ENCODE measurements at regions not wholly inside any gene's neighbourhood (a gene's known extent, or its start where the extent isn't known, plus 50 kb on each side); places are given as distances from the start of the nearest gene placed in this dataset.
"Not testable (repeated sequence)": the region's sequence is repeated elsewhere in the genome, so short reads cannot be mapped to it uniquely, and the experiment has no call there.

DNA sequence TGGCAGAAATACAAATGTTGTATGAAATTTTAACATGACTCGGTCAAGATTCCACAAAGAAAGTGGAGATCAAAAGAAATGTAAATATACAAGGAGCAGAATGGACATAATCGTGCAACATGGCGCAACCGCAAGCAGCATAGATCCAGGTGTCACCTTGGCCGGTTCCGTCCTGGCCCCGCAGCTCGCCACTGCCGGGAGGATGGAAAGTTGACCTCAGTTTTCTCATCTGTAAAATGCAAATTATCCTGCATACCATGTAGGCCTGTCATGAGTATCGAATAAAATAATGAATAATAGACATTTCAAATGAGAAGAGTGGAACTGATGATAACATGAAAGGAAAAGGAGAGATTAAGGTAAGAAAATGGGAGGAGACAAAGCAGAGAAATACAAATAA is 427.3 kb upstream of the SMIM21 start:
- no peak for DNase-seq (ENCODE audit: low spot score)

- DNase-seq (ENCODE audit: low spot score): no peak
These were observed 426.7 kb upstream of the SMIM21 start for GRCh38 chr18:75854174-75854573.

- no peak for DNase-seq (ENCODE audit: low spot score)
These were observed 418.8 kb upstream of the SMIM21 start for GRCh38 chr18:75846321-75846720.

DNA sequence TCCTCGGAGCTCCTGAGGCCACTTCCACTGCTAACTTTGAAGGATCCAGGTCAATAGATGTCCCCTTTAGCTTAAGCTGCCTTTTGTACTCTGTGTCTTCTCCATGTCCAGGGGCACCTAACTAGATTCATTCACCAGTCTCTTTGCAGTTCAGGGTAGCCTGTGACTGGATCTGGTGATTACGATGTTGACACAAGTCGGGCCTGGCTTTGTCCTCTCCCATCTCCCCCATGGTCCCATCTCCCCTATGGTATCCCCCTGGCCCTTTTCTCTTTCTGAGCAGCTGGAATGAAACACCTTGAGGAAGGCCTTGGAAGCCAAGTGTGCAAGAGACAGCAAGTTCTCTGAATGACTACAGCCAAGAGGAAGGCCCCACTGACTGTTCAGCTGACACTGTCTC is 417.9 kb upstream of the SMIM21 start:
- DNase-seq (ENCODE audit: low spot score): no peak

DNA sequence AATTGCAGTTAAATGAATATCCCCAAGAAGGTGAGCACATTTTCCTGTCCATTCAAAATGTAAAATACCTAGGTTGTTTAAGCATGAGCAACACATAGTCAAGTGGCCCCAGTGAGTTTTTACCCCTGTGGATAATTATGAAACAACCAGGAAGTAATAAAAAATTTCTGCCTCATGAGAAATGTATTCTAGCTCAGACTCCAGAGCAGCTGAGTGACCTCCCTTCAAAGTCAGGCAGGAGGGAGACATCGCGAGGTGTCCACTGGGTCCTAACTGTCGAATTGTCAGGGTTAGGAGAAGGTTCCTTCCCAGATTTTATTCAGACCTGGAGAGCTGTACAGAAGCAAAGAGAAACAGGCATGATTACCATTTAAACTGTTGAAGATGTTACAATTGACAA is 416.6 kb upstream of the SMIM21 start:
- no peak for DNase-seq (ENCODE audit: low spot score)

DNA sequence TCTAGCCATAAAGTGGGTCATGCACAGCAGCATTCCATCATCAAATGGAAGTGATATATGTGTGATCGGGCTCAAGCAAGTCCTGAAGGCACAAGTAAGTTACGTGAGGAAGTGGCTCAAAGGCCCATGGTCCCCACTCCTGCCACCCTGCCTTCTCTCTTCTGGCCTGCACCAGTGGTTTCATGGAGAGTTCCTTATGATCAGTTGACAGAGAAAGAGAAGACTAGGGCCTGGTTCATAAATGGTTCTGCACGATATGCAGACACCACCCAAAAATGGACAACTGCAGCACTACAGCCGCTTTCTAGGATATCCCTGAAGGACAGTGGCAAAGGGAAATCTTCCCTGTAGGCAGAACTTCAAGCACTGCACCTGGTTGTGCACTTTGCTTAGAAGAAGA is 412.6 kb upstream of the SMIM21 start:
- no peak for DNase-seq (ENCODE audit: low spot score)

GRCh38 chr18:75839686-75840085 is 412.2 kb upstream of the SMIM21 start:
- not testable (repeated sequence) for DNase-seq (ENCODE audit: low spot score)

GRCh38 chr18:75839041-75839440 is 411.5 kb upstream of the SMIM21 start:
- DNase-seq (ENCODE audit: low spot score): no peak

DNA sequence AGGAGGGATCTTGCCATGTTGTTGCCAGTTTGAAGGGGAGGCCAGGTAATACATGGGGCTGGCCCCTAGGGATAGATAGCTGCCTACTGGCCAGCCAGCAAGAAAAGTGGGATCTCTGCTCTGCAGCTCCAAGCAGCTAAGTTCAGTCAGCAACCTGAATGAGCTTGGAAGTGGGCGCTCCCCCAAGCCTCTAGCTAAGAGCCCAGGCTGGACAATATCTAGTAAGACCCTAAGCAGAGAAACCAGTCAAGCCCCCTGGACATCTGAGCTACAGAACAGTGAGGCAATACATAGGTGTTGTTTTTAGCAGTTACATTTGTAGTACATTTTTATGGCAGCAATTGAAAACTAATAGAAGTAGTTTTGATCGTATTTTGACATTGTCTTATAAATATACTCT is 409.8 kb upstream of the SMIM21 start:
- DNase-seq (ENCODE audit: low spot score): peak; percentile 2

DNA sequence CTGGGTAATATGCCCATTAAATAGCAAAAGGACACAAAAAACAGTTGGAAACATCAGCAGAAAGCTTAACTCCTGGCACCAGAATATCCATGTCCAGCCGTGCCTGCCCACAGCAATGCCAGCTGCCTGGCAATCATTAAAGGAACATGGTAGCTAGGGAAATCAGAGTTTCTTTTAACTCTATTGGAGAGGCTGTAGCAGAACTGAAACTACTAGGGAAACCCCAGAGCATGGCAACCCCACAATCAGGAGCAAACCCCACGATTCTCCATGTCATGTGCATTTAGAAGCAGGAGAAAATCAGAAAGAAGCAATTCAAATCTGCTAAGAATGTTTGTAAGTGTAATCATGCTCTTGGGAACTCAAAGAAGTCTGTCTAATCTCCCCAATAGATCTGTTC is 409.0 kb upstream of the SMIM21 start:
- DNase-seq (ENCODE audit: low spot score): no peak

- DNase-seq (ENCODE audit: low spot score): no peak
These were observed 404.5 kb upstream of the SMIM21 start for GRCh38 chr18:75831960-75832359.

- DNase-seq (ENCODE audit: low spot score): no peak
These were observed 403.3 kb upstream of the SMIM21 start for GRCh38 chr18:75830828-75831227.

DNA sequence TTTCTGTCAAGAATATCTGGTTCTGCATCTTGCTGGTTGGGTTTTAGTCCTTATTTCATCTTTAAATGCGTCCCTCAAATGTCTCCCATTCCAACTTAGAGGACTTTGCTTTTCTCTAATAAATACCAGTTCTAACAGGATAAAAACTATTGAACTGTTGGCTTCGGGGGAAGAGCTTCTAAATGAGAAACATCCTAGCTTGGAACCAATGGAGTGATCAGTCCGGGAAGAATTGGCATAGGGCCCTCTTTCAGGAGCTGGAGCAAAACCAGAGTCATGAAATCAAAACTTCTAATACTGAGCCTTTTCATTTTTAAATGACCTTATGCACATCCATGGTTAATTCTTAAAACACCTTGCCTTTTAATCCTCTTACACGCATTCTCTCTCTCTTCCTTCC is 401.6 kb upstream of the SMIM21 start:
- no peak for DNase-seq (ENCODE audit: low spot score)

DNA sequence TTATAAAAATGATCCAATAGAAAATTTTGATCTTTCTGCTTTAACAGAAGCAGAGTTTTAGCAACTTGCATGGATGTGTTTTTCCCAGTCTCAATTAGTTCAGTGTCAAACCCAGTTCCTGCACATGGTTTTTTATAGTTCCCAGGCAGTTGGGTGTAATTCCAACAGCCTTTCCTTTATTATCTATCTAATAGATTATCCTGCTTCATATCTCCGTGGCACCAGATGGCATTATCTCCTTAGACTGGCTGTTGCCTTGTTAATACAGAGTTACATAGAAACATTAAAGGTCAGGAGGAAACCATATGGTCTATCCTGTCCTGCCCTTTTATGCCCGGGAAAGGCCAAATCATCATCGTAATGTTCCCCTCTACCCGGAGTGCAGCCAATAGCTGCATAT is 400.9 kb upstream of the SMIM21 start:
- DNase-seq (ENCODE audit: low spot score): no peak

DNA sequence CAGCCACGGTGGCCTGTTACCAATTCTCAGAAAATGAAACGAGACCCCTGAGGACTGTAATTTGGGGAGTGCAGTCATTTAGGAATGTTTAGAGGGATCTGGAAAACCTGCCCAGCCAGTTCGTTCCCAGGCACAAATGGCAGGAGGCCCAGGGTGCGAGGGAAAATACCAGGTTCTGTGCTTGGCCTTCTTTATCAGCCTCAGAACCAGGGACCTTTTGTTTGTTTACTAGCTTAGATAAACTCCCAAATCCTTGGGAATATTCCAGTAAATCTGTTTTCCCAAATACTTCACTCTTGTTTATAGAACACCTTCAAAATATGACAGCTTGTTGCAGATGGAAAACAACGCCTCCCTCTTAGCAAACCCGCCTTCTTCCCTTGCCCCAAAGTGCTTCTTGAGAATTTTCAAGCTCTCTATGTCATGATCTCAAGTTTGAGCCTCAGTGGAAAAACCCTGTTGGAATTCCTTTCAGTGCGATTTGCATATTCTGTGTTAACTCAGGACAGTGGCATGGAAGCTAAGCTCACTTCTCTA is 400.3 kb upstream of the SMIM21 start:
- DNase-seq (ENCODE audit: low spot score): no peak

GRCh38 chr18:75824661-75825060 is 397.2 kb upstream of the SMIM21 start:
- no peak for DNase-seq (ENCODE audit: low spot score)

GRCh38 chr18:75823471-75823870 is 396.0 kb upstream of the SMIM21 start:
- DNase-seq (ENCODE audit: low spot score): no peak

DNA sequence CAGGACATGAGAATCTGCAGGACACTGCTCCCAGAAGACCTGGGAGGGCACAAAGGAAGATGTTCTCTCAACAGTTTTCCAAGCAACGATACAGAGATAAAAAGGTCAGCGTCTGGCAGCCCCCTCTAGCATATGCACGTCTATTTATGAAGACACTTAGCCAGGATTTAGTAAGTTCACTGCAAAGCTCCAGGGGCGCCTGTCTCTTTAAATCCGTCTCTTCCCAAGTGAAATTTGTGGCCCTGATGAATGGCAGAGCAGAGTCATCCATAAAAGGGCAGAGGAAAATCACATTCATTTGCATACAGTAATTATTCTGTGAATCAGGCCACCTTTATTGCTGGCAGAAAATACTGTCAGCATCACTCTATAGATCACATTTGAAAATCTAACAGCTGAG is 390.9 kb upstream of the SMIM21 start:
- DNase-seq (ENCODE audit: low spot score): no peak

GRCh38 chr18:75815767-75816166 is 388.3 kb upstream of the SMIM21 start:
- no peak for DNase-seq (ENCODE audit: low spot score)

GRCh38 chr18:75812761-75813160 is 385.3 kb upstream of the SMIM21 start:
- DNase-seq (ENCODE audit: low spot score): no peak

GRCh38 chr18:75810961-75811551 is 383.6 kb upstream of the SMIM21 start:
- no peak for DNase-seq (ENCODE audit: low spot score)

GRCh38 chr18:75810516-75810915 is 383.0 kb upstream of the SMIM21 start:
- no peak for DNase-seq (ENCODE audit: low spot score)

GRCh38 chr18:75809926-75810255 is 382.4 kb upstream of the SMIM21 start:
- no peak for DNase-seq (ENCODE audit: low spot score)

- no peak for DNase-seq (ENCODE audit: low spot score)
These were observed 381.8 kb upstream of the SMIM21 start for GRCh38 chr18:75809151-75809925.
